ENCODE measurements at regions not wholly inside any gene's neighbourhood (a gene's known extent, or its start where the extent isn't known, plus 50 kb on each side); places are given as distances from the start of the nearest gene placed in this dataset.
"Not testable (repeated sequence)": the region's sequence is repeated elsewhere in the genome, so short reads cannot be mapped to it uniquely, and the experiment has no call there.

GRCh38 chr6:130557481-130558112 lies 191.8 kb downstream of the TMEM200A start:
- DNase-seq (ENCODE audit: low spot score), result no peak

GRCh38 chr6:130558131-130558530 lies 192.3 kb downstream of the TMEM200A start:
- no peak for DNase-seq (ENCODE audit: low spot score)

DNA sequence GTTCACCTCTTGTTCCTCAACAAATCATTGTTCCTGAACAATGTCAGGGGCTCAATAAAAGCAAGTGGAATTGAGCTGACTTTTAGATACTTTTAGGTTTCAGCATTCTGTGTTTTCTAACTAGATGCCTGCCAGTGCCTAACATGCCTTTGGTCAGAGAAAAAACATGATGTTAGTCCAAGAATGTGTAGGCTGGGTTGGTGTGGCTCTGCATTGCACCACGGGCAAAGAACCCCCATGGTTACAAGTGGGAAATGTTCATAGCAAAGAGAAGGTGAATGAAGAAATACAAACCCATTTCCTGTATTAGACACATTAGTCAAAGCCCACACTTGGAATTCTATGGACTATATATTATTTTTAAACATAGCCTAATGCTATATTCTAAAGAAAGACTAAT lies 193.3 kb downstream of the TMEM200A start:
- no peak for DNase-seq (ENCODE audit: low spot score)

GRCh38 chr6:130560231-130560630 lies 194.4 kb downstream of the TMEM200A start:
- no peak for DNase-seq (ENCODE audit: low spot score)

- DNase-seq (ENCODE audit: low spot score), result not testable (repeated sequence)
Measured at GRCh38 chr6:130561159-130561558, 195.3 kb downstream of the TMEM200A start.

- no peak for DNase-seq (ENCODE audit: low spot score)
Measured at GRCh38 chr6:130565696-130566095, 199.9 kb downstream of the TMEM200A start.

- DNase-seq (ENCODE audit: low spot score), result no peak
Measured at GRCh38 chr6:130574146-130574545, 208.3 kb downstream of the TMEM200A start.

DNA sequence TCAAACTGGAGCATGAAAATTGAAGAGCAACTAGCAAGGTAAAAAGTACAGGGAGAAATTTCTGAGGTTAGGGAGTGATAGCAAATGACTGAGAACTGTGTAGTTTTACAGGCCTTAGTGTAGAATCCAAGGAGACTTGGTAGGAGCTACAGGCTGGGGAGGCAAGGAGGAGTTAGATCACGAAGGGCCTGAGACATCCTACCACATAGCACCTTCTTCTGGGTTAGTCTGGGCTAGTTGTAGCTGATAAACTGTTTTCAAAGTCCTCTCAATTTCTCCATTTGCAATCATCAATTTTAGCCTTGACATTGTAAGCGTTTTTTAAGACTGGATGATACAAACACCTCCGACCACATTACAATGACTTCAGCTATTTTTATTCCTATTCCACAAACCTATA lies 209.7 kb downstream of the TMEM200A start:
- no peak for DNase-seq (ENCODE audit: low spot score)

DNA sequence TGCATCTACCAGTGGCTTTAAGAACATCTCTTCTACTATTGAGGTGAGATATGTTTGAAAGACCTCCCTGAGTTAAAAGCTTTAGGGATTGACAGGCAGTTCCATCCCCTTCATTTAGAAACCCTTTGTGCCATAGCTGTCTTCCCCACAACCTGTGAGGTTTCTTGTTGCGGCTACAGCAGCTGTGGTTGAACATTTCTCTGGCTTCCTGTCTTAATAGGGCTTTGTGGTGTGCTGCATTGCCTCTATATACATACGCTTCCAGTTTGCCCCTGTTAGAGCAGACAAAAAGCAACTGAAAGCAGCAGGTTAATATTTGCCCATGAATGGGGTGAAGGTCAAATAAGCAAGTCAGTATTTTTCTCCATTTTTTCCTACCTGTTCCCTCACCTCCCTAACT lies 210.2 kb downstream of the TMEM200A start:
- peak; percentile 75 for DNase-seq (ENCODE audit: low spot score)

DNA sequence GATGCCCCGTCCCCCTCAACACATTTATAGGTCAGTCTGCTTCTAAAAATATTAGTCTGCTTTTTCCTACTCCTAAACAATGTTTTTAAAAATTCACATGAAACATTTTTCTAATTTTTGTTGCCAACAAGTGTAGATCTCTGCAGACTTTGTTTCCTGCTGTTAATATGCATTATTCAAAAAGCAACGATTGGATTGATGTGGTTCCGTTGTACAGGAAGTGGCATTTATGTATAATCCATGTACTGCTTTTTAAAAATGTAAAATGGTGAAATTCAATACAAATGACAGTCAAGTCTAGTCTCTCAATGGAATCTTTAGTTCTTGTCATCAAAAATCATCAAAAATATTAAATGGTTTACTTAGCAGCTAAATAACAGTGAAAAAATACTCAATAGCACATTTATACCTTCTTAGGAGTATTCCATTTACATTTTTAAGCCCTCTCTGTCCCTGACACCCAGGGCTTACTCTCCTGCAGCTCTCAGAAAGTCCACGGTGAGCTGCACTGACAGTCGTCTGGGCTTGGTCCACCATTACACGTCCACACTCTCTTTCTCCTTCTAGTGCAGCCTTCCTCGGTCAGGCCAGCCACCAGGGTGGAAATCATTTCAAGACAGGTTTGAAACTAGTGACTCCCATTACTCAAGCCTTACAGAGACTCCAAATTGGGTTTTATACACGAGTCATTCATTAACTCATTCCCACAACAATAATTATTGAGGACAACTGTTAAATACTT lies 211.5 kb downstream of the TMEM200A start:
- peak; percentile 42 for DNase-seq (ENCODE audit: low spot score)

GRCh38 chr6:130578713-130579112 lies 212.9 kb downstream of the TMEM200A start:
- DNase-seq (ENCODE audit: low spot score), result no peak

GRCh38 chr6:130583268-130583667 lies 217.5 kb downstream of the TMEM200A start:
- no peak for DNase-seq (ENCODE audit: low spot score)

GRCh38 chr6:130585587-130585986 lies 219.8 kb downstream of the TMEM200A start:
- no peak for DNase-seq (ENCODE audit: low spot score)

GRCh38 chr6:130587778-130588520 lies 222.1 kb downstream of the TMEM200A start:
- no peak for DNase-seq (ENCODE audit: low spot score)

DNA sequence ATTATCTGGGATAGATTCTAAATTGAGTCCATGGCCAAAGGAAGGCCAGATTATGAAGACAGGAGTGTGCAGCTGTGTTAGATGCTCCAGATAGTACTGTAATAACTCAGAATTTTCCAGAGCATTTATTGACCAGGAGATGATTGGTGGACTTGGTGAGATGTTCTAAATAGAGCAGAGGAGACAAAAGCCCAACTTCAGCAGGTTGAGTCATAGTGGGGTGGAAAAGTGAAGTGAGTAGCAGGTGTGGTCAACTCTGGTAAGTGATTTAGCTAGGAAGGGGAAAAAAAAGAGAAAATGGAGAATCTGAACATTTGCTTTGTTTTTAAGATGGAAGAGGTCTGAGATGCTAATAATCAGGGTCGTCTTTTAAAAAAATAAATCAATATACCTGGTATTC lies 227.4 kb downstream of the TMEM200A start:
- DNase-seq (ENCODE audit: low spot score), result no peak

DNA sequence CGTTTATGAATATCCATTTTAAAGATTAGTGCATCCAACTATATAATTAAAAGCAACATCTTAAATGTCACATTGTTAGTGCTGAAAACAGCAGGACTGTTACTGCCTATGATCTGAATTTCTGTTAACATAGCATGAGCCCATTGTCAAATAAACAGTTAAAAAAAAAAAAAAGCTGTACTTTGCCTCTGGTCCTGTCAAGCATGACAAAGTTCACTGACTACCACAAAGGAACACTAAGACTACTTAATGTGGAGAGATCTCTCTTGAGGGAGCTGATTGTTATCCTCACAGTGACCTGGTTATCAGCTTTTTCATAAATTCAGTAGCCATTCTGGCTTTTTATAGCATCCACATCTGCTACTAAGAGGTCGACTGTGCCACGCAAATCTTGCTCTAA lies 228.1 kb downstream of the TMEM200A start:
- no peak for DNase-seq (ENCODE audit: low spot score)

GRCh38 chr6:130598021-130598989 lies 228.9 kb upstream of the SMLR1 start:
- no peak for DNase-seq (ENCODE audit: low spot score)

- no peak for DNase-seq (ENCODE audit: low spot score)
Measured at GRCh38 chr6:130600880-130601341, 226.3 kb upstream of the SMLR1 start.

DNA sequence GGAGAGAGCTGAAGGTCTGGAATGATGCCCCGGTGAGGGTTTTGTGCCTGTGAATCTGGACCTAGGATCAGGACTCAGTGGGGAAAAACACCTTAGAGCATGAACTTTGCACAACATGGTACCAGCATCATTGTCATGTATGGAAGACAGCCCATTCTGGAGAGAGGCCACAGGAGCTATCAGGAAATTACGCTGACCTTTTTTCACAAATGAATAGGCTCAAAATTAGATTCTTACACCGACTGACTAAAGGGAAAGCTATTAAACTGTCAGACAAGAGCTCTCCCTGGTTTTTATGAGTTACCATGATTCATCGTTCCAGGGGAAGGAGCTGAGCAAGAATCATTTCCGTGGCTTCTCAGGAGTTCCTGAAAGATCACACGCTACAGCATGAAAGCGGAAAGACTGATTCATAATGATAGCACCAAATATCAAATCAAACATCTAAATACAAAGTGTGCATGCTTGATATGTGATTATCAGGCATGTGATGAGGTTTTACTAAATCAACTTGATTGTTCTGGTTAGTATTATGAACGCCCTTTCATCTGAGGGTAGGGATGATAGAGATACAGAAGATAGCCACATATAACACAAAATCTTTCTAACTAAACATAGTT lies 224.9 kb upstream of the SMLR1 start:
- DNase-seq (ENCODE audit: low spot score), result peak; percentile 49

- DNase-seq (ENCODE audit: low spot score), result no peak
Measured at GRCh38 chr6:130603391-130603790, 223.8 kb upstream of the SMLR1 start.

DNA sequence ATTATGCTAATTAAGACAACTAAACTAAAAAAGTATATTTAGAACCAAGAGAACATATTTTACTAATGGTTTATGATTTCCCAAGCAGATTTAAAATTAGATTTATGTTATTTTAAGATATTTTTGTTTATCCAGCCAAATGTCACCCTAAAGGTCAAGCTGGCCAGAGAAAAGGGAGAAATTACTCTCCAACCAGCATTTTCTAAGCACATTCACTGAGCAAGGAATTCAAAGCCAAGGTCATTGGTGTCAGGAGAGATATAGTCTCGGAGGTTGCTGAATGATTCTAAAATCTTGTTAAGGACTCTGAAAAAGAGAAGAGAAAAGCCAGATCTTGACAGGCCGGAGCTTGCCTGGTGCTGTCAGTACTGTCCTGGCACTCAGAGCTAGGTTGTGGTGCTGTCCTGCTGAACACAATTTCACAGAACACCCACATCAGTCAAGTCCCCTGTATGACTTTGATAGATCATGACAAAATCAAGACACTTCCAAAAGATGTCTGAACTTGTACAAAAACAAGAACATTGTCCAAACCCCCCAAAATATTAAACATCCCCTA lies 222.3 kb upstream of the SMLR1 start:
- no peak for DNase-seq (ENCODE audit: low spot score)
